GM19468 (cell line): ENCODE measurements at regions not wholly inside any gene's neighbourhood (a gene's known extent, or its start where the extent isn't known, plus 50 kb on each side); places are given as distances from the start of the nearest gene placed in this dataset.
"Not testable (repeated sequence)": the region's sequence is repeated elsewhere in the genome, so short reads cannot be mapped to it uniquely, and the experiment has no call there.

Source experiments
- ATAC-seq: cut with Tn5 transposase; IDR thresholded peaks from one replicate; pipeline ENCODE4 v1.9.1; 2021; ENCODE audit warnings: mild to moderate bottlenecking, moderate library complexity, moderate number of reproducible peaks; ENCODE audit not compliant: unreplicated experiment; ENCODE audit errors: extremely low read depth

GRCh38 chr13:33679658-33680012, 138.3 kb upstream of the RFC3 start:
- no peak for ATAC-seq

- no peak for ATAC-seq
Observed at GRCh38 chr13:33682020-33682564, 135.9 kb upstream of the RFC3 start.

DNA sequence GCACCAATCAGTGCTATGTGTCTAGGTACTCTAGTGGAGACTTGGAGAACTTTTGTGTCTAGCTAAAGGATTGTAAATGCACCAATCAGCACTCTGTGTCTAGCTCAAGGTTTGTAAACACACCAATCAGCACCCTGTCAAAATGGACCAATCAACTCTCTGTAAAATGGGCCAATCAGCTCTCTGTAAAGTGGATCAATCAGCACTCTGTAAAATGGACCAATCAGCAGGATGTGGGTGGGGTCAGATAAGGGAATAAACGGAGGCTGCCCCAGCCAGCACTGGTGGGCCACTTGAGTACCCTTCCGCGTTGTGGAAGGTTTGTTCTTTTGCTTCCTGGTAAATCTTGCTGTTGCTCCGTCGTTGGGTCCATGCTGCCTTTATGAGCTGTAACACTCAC, 135.3 kb upstream of the RFC3 start:
- not testable (repeated sequence) for ATAC-seq

DNA sequence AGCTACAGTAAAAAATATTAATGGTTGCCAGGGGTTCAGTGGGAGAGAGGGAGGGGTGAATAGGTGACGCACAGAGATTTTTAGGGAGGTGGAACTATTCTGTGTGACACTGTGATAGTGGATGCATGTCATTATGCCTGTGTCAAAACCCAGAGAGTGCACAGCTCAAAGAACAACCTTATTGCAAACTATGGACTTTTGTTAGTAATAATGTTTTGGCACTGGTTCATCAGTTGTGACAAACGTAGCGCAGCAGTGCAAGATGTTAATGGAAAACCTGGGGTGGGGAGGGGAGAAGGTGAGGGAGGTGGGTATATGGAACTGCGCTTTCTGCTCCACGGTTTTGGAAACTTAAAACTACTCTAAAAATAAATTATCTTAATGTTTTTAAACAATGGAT, 134.6 kb upstream of the RFC3 start:
- no peak for ATAC-seq

- no peak for ATAC-seq
Observed at GRCh38 chr13:33684874-33685273, 133.1 kb upstream of the RFC3 start.

- ATAC-seq: no peak
Observed at GRCh38 chr13:33686772-33687480, 131.0 kb upstream of the RFC3 start.

GRCh38 chr13:33690354-33690753, 127.6 kb upstream of the RFC3 start:
- ATAC-seq: no peak

GRCh38 chr13:33691980-33692379, 126.0 kb upstream of the RFC3 start:
- no peak for ATAC-seq

DNA sequence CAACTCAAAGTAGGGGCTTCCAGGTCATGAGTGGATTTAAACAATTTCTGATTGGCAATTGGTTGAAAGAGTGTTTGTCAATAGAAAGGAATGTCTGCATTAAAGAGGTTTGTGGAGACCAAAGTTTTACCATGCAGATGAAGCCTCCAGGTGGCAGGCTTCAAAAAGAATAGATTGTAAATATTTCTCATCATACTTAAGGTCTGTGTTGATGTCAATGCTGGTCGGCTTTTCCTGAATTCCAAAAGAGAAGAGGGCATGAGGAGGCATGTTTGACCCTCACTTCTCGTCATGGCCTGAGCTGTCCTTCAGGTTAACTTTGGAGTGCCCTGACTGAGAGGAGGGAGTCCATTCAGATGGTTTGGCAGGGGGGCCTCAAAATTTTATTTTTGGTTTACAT, 125.4 kb upstream of the RFC3 start:
- ATAC-seq: no peak

DNA sequence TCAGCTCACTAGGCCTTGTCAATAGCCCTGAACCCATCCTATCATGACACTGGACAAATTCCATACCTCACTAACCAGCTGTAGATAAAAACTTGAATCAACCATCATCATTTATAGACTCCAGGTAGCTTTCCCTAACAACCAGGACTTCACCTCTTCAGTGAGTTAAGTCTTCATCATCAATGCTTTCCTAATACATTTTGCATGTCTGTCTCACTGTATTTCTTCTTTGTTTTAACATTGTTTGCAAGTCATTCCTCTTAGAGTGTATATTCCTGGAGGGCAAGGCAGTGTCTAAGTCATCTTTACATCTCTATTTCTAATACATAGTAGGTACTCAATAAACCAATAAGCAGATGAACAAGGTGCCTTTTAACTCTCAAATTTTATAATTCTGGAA, 123.4 kb upstream of the RFC3 start:
- no peak for ATAC-seq

GRCh38 chr13:33696530-33696929, 121.4 kb upstream of the RFC3 start:
- ATAC-seq: no peak

GRCh38 chr13:33697926-33698325, 120.0 kb upstream of the RFC3 start:
- no peak for ATAC-seq

DNA sequence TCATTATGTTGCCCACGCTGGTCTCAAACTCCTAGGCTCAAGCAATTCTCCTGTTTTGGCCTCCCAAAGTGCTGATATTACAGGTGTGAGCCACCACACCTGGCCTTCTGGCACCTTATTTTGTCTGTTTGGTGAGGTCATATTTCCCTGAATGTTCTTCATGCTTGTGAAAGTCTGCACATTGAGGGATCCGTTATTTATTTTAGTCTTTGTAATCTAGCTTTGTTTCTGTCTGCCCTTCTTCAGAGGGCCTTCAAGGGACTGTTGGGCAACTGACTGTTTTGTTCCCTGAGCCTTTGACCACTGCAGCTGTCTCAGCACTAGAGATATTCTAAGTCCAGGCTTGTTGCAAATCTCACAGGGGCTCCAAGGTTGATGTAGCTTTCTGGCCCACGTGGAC, 110.5 kb upstream of the RFC3 start:
- ATAC-seq: no peak

GRCh38 chr13:33710924-33711323, 107.0 kb upstream of the RFC3 start:
- ATAC-seq: no peak

- ATAC-seq: no peak
Observed at GRCh38 chr13:33711436-33711835, 106.5 kb upstream of the RFC3 start.

- no peak for ATAC-seq
Observed at GRCh38 chr13:33717775-33718174, 100.2 kb upstream of the RFC3 start.

- ATAC-seq: no peak
Observed at GRCh38 chr13:33721724-33722123, 96.2 kb upstream of the RFC3 start.

- ATAC-seq: no peak
Observed at GRCh38 chr13:33722216-33722915, 95.6 kb upstream of the RFC3 start.

DNA sequence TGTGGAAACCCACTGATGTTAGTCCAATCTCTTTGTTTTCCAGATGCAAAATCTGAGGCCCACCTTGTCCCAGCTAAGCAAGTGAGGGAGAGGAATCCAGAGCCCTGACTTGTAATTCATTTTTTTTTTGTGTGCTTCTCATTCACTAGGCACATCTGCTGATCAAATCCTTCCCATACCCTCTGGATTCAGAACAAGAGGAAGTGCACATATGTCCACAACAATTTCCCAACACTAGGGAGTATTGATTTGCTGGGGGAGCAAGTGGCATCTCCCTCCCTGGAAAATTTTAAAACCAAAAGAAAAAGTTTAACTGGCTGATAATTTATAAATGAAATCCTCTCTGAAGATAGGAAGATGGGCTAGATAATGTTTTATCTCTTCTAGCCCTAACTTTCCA, 94.6 kb upstream of the RFC3 start:
- ATAC-seq: no peak

- peak; percentile 65 for ATAC-seq
Observed at GRCh38 chr13:33723772-33724435, 94.0 kb upstream of the RFC3 start.

DNA sequence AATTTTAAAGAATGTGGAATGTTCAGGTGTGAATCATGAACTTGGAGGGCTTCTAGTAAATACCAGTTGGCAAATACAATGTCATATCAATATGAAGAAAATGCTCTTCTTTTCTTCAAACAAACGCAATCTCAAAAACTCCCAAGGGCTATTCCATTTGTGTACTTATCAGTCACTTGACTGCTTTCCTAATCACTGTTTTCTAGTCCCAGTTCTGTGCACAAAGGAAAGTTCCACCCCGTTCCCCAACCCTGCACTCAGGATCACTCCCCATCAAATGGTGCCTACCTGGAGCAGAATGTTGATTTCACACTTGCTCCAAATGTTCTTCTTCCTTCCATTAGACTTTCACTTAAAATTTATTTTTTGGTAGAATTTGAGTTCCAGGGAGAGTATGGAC, 92.6 kb upstream of the RFC3 start:
- no peak for ATAC-seq
